K562 (cell line): ENCODE measurements at regions not wholly inside any gene's neighbourhood (a gene's known extent, or its start where the extent isn't known, plus 50 kb on each side); places are given as distances from the start of the nearest gene placed in this dataset.
A peak's percentile ranks its signal among the peaks of the same experiment; 100 is the strongest.

ENCODE experiments used
- ATAC-seq: fragments of 200-7000 bp; cut with Tn5 transposase; 3 replicates; pipeline ENCODE4 v1.9.1; 2020; ENCODE audit warnings: moderate library complexity
- BruUV-seq: library from RNA; stranded (reverse); fragments of 400-500 nt; replicated peaks from 2 replicates; lab custom pipeline; 2021; lab: Mats Ljungman, UMichigan
- CTCF ChIA-PET: fragments of 300-600 bp; formaldehyde crosslinking; extraction: SDS; loops from one replicate; lab custom pipeline; 2021; ENCODE audit warnings: low intra/inter-chr PET ratio; lab: Yijun Ruan, JAX
- POLR2A ChIA-PET: fragments of 300-600, 350-650 bp; sonication (Branson Sonifier 250); formaldehyde crosslinking; extraction: SDS; loops from one replicate; lab custom pipeline; 2021; ENCODE audit warnings: antibody characterized with exemption, inconsistent platforms; lab: Yijun Ruan, JAX
- DNase-seq, 4 experiments: peaks; one replicate each; pipeline versions ENCODE4 v3.0.0 to v3.0.0-alpha.2; 2011 to 2018; ENCODE audit warnings: low spot score in 3 of 4, mixed read lengths in 3 of 4; ENCODE audit errors: extremely low read depth in 1 of 4
- FAIRE-seq: peaks from 2 replicates; lab custom pipeline; 2011; peaks lifted over from hg19 to GRCh38; lab: Jason Lieb, UNC
- H2AFZ ChIP-seq: 2 replicates; pipeline ENCODE4 v1.6.0; 2011; ENCODE audit warnings: low read depth, low read length, control low read depth, inconsistent platforms
- H3K27ac ChIP-seq: fragments of 200-600 bp; 3 replicates; pipeline ENCODE4 v1.8.0; 2011; ENCODE audit warnings: low read depth, mild to moderate bottlenecking, control low read depth, inconsistent platforms, low read length, moderate library complexity, mixed read lengths; ENCODE audit errors: extremely low read depth
- H3K27me3 ChIP-seq, 2 experiments: fragments of 300-600 bp in 1 of 2; 2 replicates in 1 of 2; 3 replicates in 1 of 2; pipeline versions ENCODE4 v1.6.0 to v1.8.0; 2011; ENCODE audit warnings: inconsistent platforms in 2 of 2, low read length in 2 of 2, mild to moderate bottlenecking in 1 of 2, mixed read lengths in 1 of 2, moderate library complexity in 1 of 2; ENCODE audit not compliant: control insufficient read depth in 2 of 2, insufficient read depth in 2 of 2
- H3K36me3 ChIP-seq: fragments of 300-600 bp; 3 replicates; pipeline ENCODE4 v1.8.0; 2011; ENCODE audit warnings: mild to moderate bottlenecking, low read length, inconsistent platforms; ENCODE audit not compliant: control insufficient read depth, insufficient read depth
- H3K4me1 ChIP-seq, 2 experiments: fragments of 200-600 bp in 1 of 2; replicated peaks in 1 of 2; 2 replicates in 1 of 2; 3 replicates in 1 of 2; pipeline versions ENCODE4 v1.5.1 to v1.8.0; 2011; ENCODE audit warnings: inconsistent platforms in 2 of 2, low read length in 2 of 2, mild to moderate bottlenecking in 1 of 2, mixed read lengths in 1 of 2, moderate library complexity in 1 of 2; ENCODE audit not compliant: control insufficient read depth in 2 of 2, insufficient read depth in 2 of 2
- H3K4me2 ChIP-seq: 2 replicates; pipeline ENCODE4 v1.6.1; 2011; ENCODE audit warnings: low read length, control low read depth, inconsistent platforms, mixed read lengths; ENCODE audit not compliant: insufficient read depth
- H3K4me3 ChIP-seq: fragments of 200-600 bp; sonication (generic), shearing (Covaris generic); 2 replicates; pipeline ENCODE4 v1.5.1; 2016; ENCODE audit warnings: control low read depth, inconsistent platforms
- H3K79me2 ChIP-seq: fragments of 200-600 bp; 3 replicates; pipeline ENCODE4 v1.8.0; 2011; ENCODE audit warnings: low read length, inconsistent platforms; ENCODE audit not compliant: control insufficient read depth, insufficient read depth
- H3K9ac ChIP-seq, 2 experiments: 2 replicates each; pipeline versions ENCODE4 v1.6.0 to v1.6.1; 2011; ENCODE audit warnings: low read depth in 2 of 2, low read length in 2 of 2, control low read depth in 1 of 2, inconsistent platforms in 1 of 2, mild to moderate bottlenecking in 1 of 2, mixed read lengths in 1 of 2; ENCODE audit not compliant: insufficient read depth in 1 of 2
- H3K9me1 ChIP-seq: one replicate; pipeline ENCODE4 v1.6.0; 2011; ENCODE audit warnings: inconsistent platforms, mild to moderate bottlenecking, low read length, moderate library complexity; ENCODE audit not compliant: control insufficient read depth, insufficient read depth
- H3K9me3 ChIP-seq: replicated peaks from 2 replicates; pipeline ENCODE4 v1.5.1; 2011; ENCODE audit warnings: low read depth, low read length, inconsistent platforms; ENCODE audit not compliant: control insufficient read depth, insufficient read depth
- H4K20me1 ChIP-seq: replicated peaks from 2 replicates; pipeline ENCODE4 v1.6.1; 2011; ENCODE audit warnings: low read length, inconsistent platforms, mixed read lengths; ENCODE audit not compliant: control insufficient read depth, insufficient read depth
- CBFB ChIP-seq: sonication (generic); formaldehyde crosslinking; IDR thresholded peaks from 2 replicates; pipeline ENCODE4 v1.4.0; 2020; ENCODE audit warnings: mild to moderate bottlenecking, missing genetic modification reagents
- CHD2 ChIP-seq: IDR thresholded peaks from 2 replicates; pipeline ENCODE4 v1.6.1; 2011; ENCODE audit warnings: low read depth, low read length
- GABPA ChIP-seq: fragments of 200-800 bp; sonication (Bioruptor generic); conservative IDR thresholded peaks from 2 replicates; pipeline ENCODE4 v1.6.1; 2016; ENCODE audit warnings: low read depth, missing genetic modification characterization, missing compliant biosample characterization
- HMBOX1 ChIP-seq: sonication (generic); IDR thresholded peaks from 2 replicates; pipeline ENCODE4 v1.6.1; 2016
- PHB2 ChIP-seq: fragments of 450-650 bp; IDR thresholded peaks from 2 replicates; pipeline ENCODE4 v1.6.1; 2017; ENCODE audit warnings: low read depth
- RBM14 ChIP-seq: fragments of 200-400 bp; formaldehyde crosslinking; IDR thresholded peaks from 2 replicates; pipeline ENCODE4 v1.6.1; 2018; ENCODE audit warnings: low read depth, mild to moderate bottlenecking, low read length, moderate library complexity, borderline replicate concordance; ENCODE audit not compliant: insufficient read depth
- RFX1 ChIP-seq: fragments of 450-650 bp; IDR thresholded peaks from 2 replicates; pipeline ENCODE4 v1.6.1; 2016; ENCODE audit warnings: mild to moderate bottlenecking, moderate library complexity
- TBL1XR1 ChIP-seq, 2 experiments: IDR thresholded peaks; 2 replicates each; pipeline ENCODE4 v1.6.1; 2012; ENCODE audit warnings: improper control_type of control experiment in 2 of 2, low read length in 2 of 2, mild to moderate bottlenecking in 1 of 2
- TFE3 ChIP-seq: fragments of 450-650 bp; formaldehyde crosslinking; IDR thresholded peaks from 2 replicates; pipeline ENCODE4 v1.4.0; 2020; ENCODE audit warnings: mild to moderate bottlenecking, mixed read lengths
- USF2 ChIP-seq: sonication (generic); formaldehyde crosslinking; IDR thresholded peaks from 2 replicates; pipeline ENCODE4 v1.5.0; 2020; ENCODE audit warnings: missing genetic modification reagents
- ZNF639 ChIP-seq, 2 experiments: fragments of 200-800 bp in 1 of 2; sonication (Bioruptor generic) in 1 of 2; sonication (generic) in 1 of 2; formaldehyde crosslinking in 1 of 2; IDR thresholded peaks in 1 of 2; conservative IDR thresholded peaks in 1 of 2; 2 replicates each; pipeline versions ENCODE4 v1.5.0 to v1.6.1; 2016 to 2020; ENCODE audit warnings: missing compliant biosample characterization in 1 of 2, missing genetic modification characterization in 1 of 2, missing genetic modification reagents in 1 of 2
- ZNF655 ChIP-seq: fragments of 250-450 bp; sonication (Bioruptor Pico); IDR thresholded peaks from 2 replicates; pipeline ENCODE4 v1.5.0; 2021
- whole genome bisulfite sequencing: fragments of 100-300 bp; shearing (Covaris generic); methylation state at CpG from one replicate; pipeline ENCODE4 v1.1.6; 2016; ENCODE audit warnings: low coverage, mixed read lengths; ENCODE audit not compliant: insufficient coverage; ENCODE audit errors: missing lambda C conversion rate; 5-methylcytosine and 5-hydroxymethylcytosine counted together
- in situ Hi-C: fragments of 300-500 bp; cut with MboI; formaldehyde crosslinking; loops from 4 replicates; pipeline ENCODE4 v1.15.0; 2018; ENCODE audit warnings: inconsistent platforms, mixed read lengths
- intact Hi-C: fragments of 100-400 bp; cut with micrococcal nuclease; formaldehyde crosslinking; loops from 2 replicates; pipeline ENCODE4 v1.14.2; 2022

- TF ChIP-seq ZNF639 (CRISPR knock-in tag; conservative IDR thresholded peaks at IDR 0.05 in 1 of 2, IDR thresholded peaks at IDR 0.05 in 1 of 2) (peak in 1 of 2 experiments; percentile 29; a peak in 1 of 4 replicates), ZNF655 (no peak), RFX1 (no peak)
Observed at GRCh38 chr6:108738684-108739416, 109.4 kb upstream of the ARMC2 start (continued).

- in situ Hi-C loops = no loop called here
- Histone ChIP-seq H4K20me1 (no peaks in the 10 kb centered on the region), H3K4me3 (no peak overlapping the region), H3K4me1 (peaks cover 6 to 44% of the 10 kb centered on the region in 2 experiments), H3K9me3 (no peaks in the 10 kb centered on the region), H3K27me3 (no peaks in the 10 kb centered on the region; a peak in 1 of 5 replicates), H3K79me2 (no peaks in the 10 kb centered on the region), H3K4me2 (no peak overlapping the region), H3K9me1 (no peaks in the 10 kb centered on the region), H2AFZ (0 out of 2 replicates have a peak overlapping the region, but pooled peaks have one; percentile 79), H3K36me3 (no peaks in the 10 kb centered on the region), H3K27ac (no peak overlapping the region), H3K9ac (no peak overlapping the region)
- CTCF ChIA-PET = no interaction called here
- no peak for DNase-seq
- POLR2A ChIA-PET = interaction anchor here (0.6 kb wide), 1 partner anchor 13 kb away, joined by 3 read pairs; no protein-coding TSS in a partner anchor
- no TSS peak for BruUV-seq
- FAIRE-seq = no peak
- ATAC-seq = no peak
- TF ChIP-seq GABPA (tag) = no peak
- TF ChIP-seq RBM14 = no peak
- TF ChIP-seq CHD2 = no peak
- TF ChIP-seq PHB2 = no peak
- TF ChIP-seq TFE3 (CRISPR knock-in tag) = no peak
- no peak for TF ChIP-seq USF2 (CRISPR knock-in tag)
- TF ChIP-seq TBL1XR1 (IDR thresholded peaks at IDR 0.05; ENCODE audit: low read length in 2 of 2) = no peak
- TF ChIP-seq CBFB (CRISPR knock-in tag) = no peak
- TF ChIP-seq HMBOX1 = no peak
- intact Hi-C loops = no loop called here
- 58% methylated on average over 10 of the region's 10 CpGs for WGBS
Observed at GRCh38 chr6:108739496-108740330, 108.5 kb upstream of the ARMC2 start.
